Pancreas (tissue), 10 donors: ENCODE measurements at regions not wholly inside any gene's neighbourhood (a gene's known extent, or its start where the extent isn't known, plus 50 kb on each side); places are given as distances from the start of the nearest gene placed in this dataset.

Experiments
- ATAC-seq, 4 donors: fragments of 200-7000 bp; cut with Tn5 transposase; one replicate each; pipeline versions ENCODE4 v1.8.0 to v1.9.1; 2020; ENCODE audit warnings: mild to moderate bottlenecking in 4 of 4, moderate library complexity in 4 of 4
- DNase-seq, 6 donors: peaks; one replicate each; pipeline ENCODE4 v3.0.0-alpha.2; 2020
- FAIRE-seq: peaks from 2 replicates; lab custom pipeline; 2012; peaks lifted over from hg19 to GRCh38; lab: Jason Lieb, UNC
- H3K27ac ChIP-seq, 4 donors: fragments of 200-600 bp; sonication (generic); 1 replicate in 3 of 4; 2 replicates in 1 of 4; pipeline versions ENCODE4 v1.5.0 to v1.8.0; 2020
- H3K27me3 ChIP-seq, 4 donors: fragments of 200-600 bp; one replicate each; pipeline ENCODE4 v1.8.0; 2021
- H3K36me3 ChIP-seq, 3 donors: fragments of 200-600 bp; sonication (generic) in 1 of 3; one replicate each; pipeline versions ENCODE4 v1.5.0 to v1.8.0; 2020 to 2021
- H3K4me1 ChIP-seq, 3 donors: fragments of 200-600 bp; one replicate each; pipeline ENCODE4 v1.8.0; 2021
- H3K4me3 ChIP-seq, 4 donors: fragments of 200-600 bp; sonication (generic) in 2 of 4; one replicate each; pipeline versions ENCODE4 v1.5.0 to v1.8.0; 2020 to 2021
- H3K9me3 ChIP-seq, 4 donors: fragments of 200-600 bp; one replicate each; pipeline ENCODE4 v1.8.0; 2021
- WGBS, 2 donors: extraction: QIAGEN DNeasy Blood & Tissue Kit; methylation state at CpG; one replicate each; pipeline ENCODE4 v1.1.7; 2013; 5-methylcytosine and 5-hydroxymethylcytosine counted together
- intact Hi-C, 3 donors: fragments of 100-400 bp; cut with DNase I; formaldehyde crosslinking; loops; one replicate each; pipeline versions ENCODE4 v1.11.1 to v1.14.2; 2022
- TF ChIP-seq, protein P1 (sequence below), 4 donors: fragments of 200-600 bp; sonication (generic) in 3 of 4; IDR thresholded peaks; one replicate each; pipeline versions ENCODE4 v1.5.0 to v1.8.0; 2021; ENCODE audit warnings: antibody characterized with exemption in 4 of 4
- donor health status: healthy with polysubstance abuse.
- donor health status: DM: no; HTN: no; CAD: no; lungs with moderate emphysema.
- donor health status: DM: no; HTN: no; CAD: no.
- donor health status: control.
- donor health status: control.
- donor health status: Bipolar disorder and iron deficiency.
- donor health status: DM: yes; HTN: yes; CAD: no.
- donor health status: DM: no; HTN: no; CAD: no.
- donor health status: DM: no; HTN: no; CAD: no.
- donor health status: DM: yes; HTN: yes; CAD: no.

DNA sequence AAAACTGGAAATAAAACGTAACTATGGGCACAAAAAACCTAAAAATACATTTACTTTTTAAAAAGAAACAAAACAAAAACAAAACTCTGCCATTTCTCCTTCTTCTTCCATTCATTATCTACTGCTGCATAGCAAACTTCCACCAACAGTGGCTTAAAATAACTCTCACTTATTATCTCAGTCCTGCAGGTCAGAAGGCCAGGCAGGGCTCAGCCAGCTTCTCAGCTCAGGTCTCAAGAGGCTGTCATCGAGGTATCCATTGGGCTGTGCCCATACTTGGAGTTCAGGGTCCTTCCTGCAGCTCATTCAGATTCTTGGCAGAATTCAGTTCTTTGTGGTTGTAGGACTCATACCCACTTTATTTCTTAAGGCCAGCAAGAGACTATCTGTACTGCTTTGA is 352.7 kb upstream of the PLD5 start:
- 20 to 40% methylated on average over 2 of the region's 2 CpGs for WGBS, 2 donors

DNA sequence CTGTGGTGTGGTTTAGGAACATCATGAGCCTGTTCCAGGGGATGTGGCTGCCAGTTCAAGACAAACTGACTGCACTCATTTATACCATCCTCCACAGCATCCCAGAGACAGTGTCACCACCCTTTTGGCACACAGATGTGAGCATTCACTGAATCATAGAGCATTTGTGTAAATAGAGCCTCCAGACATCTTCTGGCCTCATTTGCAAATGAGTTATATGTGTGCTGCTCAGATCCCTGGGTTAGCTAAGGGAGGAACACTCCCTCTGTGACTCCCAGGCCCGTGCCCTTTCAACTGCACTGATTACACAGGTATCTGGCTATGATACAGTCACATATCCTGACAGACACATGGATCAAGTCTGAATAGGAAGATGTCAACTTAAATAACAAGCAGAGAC is 351.5 kb upstream of the PLD5 start:
- ATAC-seq (no peak), DNase-seq (no peak), FAIRE-seq (no peak)
- WGBS, 2 donors, result 58 to 64% methylated on average over 1 of the region's 1 CpG
- Histone ChIP-seq H3K36me3 (no peaks in the 10 kb centered on the region), H3K27ac (no peak overlapping the region), H3K9me3 (no peaks in the 10 kb centered on the region), H3K4me1 (no peaks in the 10 kb centered on the region), H3K4me3 (no peak overlapping the region), H3K27me3 (no peaks in the 10 kb centered on the region)
- TF ChIP-seq, protein P1, sequence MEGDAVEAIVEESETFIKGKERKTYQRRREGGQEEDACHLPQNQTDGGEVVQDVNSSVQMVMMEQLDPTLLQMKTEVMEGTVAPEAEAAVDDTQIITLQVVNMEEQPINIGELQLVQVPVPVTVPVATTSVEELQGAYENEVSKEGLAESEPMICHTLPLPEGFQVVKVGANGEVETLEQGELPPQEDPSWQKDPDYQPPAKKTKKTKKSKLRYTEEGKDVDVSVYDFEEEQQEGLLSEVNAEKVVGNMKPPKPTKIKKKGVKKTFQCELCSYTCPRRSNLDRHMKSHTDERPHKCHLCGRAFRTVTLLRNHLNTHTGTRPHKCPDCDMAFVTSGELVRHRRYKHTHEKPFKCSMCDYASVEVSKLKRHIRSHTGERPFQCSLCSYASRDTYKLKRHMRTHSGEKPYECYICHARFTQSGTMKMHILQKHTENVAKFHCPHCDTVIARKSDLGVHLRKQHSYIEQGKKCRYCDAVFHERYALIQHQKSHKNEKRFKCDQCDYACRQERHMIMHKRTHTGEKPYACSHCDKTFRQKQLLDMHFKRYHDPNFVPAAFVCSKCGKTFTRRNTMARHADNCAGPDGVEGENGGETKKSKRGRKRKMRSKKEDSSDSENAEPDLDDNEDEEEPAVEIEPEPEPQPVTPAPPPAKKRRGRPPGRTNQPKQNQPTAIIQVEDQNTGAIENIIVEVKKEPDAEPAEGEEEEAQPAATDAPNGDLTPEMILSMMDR (IDR thresholded peaks at IDR 0.05), result no peak
- intact Hi-C loops, result no loop called here

More for the DNA sequence above, 352.7 kb upstream of the PLD5 start:
- Histone ChIP-seq H3K36me3 (no peaks in the 10 kb centered on the region), H3K9me3 (no peaks in the 10 kb centered on the region), H3K4me1 (no peaks in the 10 kb centered on the region), H3K4me3 (no peak overlapping the region), H3K27ac (no peak overlapping the region), H3K27me3 (no peaks in the 10 kb centered on the region)
- DNase-seq, result no peak
- FAIRE-seq, result no peak
- intact Hi-C loops, result no loop called here
- TF ChIP-seq, protein P1 (IDR thresholded peaks at IDR 0.05), result no peak
- no peak for ATAC-seq

DNA sequence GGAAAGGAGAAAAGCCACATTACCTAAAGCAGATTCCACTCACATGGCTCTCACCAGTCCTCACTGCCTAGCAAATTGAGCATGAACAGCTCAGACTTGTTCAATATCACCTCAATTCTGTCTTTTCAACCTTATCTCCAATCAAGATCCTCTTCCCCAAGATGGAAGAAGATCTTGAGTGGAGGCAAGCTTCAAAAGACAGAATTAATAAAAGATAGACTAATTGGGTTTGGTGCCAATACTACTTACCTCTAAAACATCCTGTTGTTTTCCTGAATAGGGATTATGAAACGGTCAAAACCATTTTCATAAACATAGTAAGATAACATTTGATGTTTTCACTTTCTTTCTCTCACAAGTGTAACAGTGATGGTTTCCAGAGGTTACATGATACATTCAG is 349.2 kb upstream of the PLD5 start:
- WGBS, 2 donors, result 38 to 41% methylated on average over 1 of the region's 1 CpG
- H3K36me3 ChIP-seq, result no peaks in the 10 kb centered on the region
- TF ChIP-seq, protein P1 (IDR thresholded peaks at IDR 0.05), result no peak
- H3K27me3 ChIP-seq, result no peaks in the 10 kb centered on the region
- no peak overlapping the region for H3K27ac ChIP-seq
- no peaks in the 10 kb centered on the region for H3K9me3 ChIP-seq
- ATAC-seq (no peak), FAIRE-seq (no peak), DNase-seq (no peak)
- intact Hi-C loops, result no loop called here
- H3K4me3 ChIP-seq, result no peak overlapping the region
- H3K4me1 ChIP-seq, result no peaks in the 10 kb centered on the region

DNA sequence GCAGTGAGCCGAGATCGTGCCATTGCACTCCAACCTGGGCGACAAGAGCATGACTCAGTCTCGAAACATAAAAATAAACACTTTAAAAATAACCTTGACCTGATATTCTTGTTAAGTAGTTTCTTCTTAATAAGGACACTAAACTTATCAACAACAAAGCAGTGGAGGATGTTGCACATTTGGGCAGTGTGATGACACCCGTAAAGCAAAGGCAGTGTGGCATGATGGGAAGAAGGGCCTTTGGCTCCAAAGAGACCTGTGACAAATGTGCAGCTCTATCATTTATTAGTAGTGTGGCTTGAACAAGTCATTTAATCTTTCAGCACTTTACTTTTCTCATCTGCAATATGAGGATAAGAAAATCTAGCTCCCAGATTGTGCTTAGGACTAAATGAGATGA is 348.0 kb upstream of the PLD5 start:
- DNase-seq (no peak), FAIRE-seq (no peak), ATAC-seq (no peak)
- TF ChIP-seq, protein P1 (IDR thresholded peaks at IDR 0.05), result no peak
- Histone ChIP-seq H3K36me3 (no peaks in the 10 kb centered on the region), H3K27me3 (no peaks in the 10 kb centered on the region), H3K4me1 (no peaks in the 10 kb centered on the region), H3K4me3 (no peak overlapping the region), H3K9me3 (no peaks in the 10 kb centered on the region), H3K27ac (no peak overlapping the region)
- 79 to 87% methylated on average over 5 of the region's 5 CpGs for WGBS, 2 donors
- intact Hi-C loops, result no loop called here

DNA sequence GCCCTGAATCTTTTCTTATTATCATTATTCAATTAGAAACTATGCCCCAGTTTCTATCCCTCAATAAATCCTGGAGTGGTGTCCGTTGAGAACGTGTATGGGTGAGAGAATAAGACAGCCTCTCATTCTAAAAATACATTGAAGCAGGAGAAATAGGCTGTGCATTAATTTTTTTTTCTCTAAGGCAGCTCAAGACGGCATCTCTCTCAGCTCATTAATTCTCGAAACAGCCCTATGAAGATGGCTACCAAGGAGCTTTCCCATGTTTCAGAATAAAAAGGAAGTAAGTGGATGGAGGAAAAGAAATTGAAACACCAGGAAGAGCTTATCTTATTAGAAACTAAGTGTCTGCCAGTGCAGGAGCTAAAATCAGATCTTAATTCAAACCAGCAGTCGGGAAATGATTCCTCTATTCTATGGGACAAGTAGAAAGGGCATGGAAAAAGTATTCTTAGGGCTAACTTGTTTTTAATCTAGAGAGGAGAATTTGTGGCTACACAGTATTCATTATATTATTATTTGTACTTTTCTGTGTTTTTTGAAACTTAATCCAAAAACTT is 347.1 kb upstream of the PLD5 start:
- TF ChIP-seq, protein P1 (IDR thresholded peaks at IDR 0.05), result no peak
- WGBS, 2 donors, result 39 to 50% methylated on average over 5 of the region's 5 CpGs
- H3K9me3 ChIP-seq, result no peaks in the 10 kb centered on the region
- no peaks in the 10 kb centered on the region for H3K4me1 ChIP-seq
- intact Hi-C loops, result no loop called here
- H3K4me3 ChIP-seq, result no peak overlapping the region
- no peak for FAIRE-seq
- DNase-seq, result no peak
- H3K27ac ChIP-seq, result no peak overlapping the region
- no peaks in the 10 kb centered on the region for H3K36me3 ChIP-seq
- no peak for ATAC-seq
- no peaks in the 10 kb centered on the region for H3K27me3 ChIP-seq
